ENCODE measurements at regions not wholly inside any gene's neighbourhood (a gene's known extent, or its start where the extent isn't known, plus 50 kb on each side); places are given as distances from the start of the nearest gene placed in this dataset.

GRCh38 chr6:149218915-149219314 is 98.6 kb upstream of the TAB2 start:
- TF ChIP-seq EZH2 (IDR thresholded peaks at IDR 0.05; ENCODE audit: borderline replicate concordance, low read length) (no peak), CTCF (conservative IDR thresholded peaks at IDR 0.05 in 1 of 2, IDR thresholded peaks at IDR 0.05 in 1 of 2; ENCODE audit: extremely low read depth in 1 of 2, insufficient read depth in 1 of 2, low read depth in 1 of 2, low read length in 2 of 2) (no peak)
